IMR-90 (cell line): ENCODE measurements at regions not wholly inside any gene's neighbourhood (a gene's known extent, or its start where the extent isn't known, plus 50 kb on each side); places are given as distances from the start of the nearest gene placed in this dataset.

ENCODE experiments used
- ATAC-seq: fragments of 200-7000 bp; cut with Tn5 transposase; 2 replicates; pipeline ENCODE4 v1.9.1; 2020; ENCODE audit warnings: low read depth, mild to moderate bottlenecking, moderate library complexity
- BruUV-seq: library from RNA; stranded (reverse); fragments of 400-500 nt; replicated peaks from 2 replicates; lab custom pipeline; 2021; lab: Mats Ljungman, UMichigan
- CTCF ChIA-PET: fragments of 300-600 bp; formaldehyde crosslinking; extraction: SDS; loops from one replicate; lab custom pipeline; 2021; ENCODE audit warnings: antibody characterized with exemption; lab: Yijun Ruan, JAX
- POLR2A ChIA-PET: fragments of 300-600 bp; sonication (Branson Sonifier 250); formaldehyde crosslinking; loops from one replicate; lab custom pipeline; 2022; ENCODE audit warnings: antibody characterized with exemption; ENCODE audit not compliant: unreplicated experiment; lab: Charles Lee
- DNase-seq: peaks from one replicate; pipeline ENCODE4 v3.0.0; 2013
- H2AFZ ChIP-seq: replicated peaks from 2 replicates; pipeline ENCODE3; 2013; ENCODE audit warnings: low read length, mild to moderate bottlenecking; ENCODE audit not compliant: poor library complexity
- H2AK5ac ChIP-seq: 2 replicates; pipeline ENCODE4 v1.6.1; 2013; ENCODE audit warnings: low read depth, low read length, inconsistent platforms
- H2AK9ac ChIP-seq: replicated peaks from 2 replicates; pipeline ENCODE3; 2013; ENCODE audit warnings: mild to moderate bottlenecking, low read depth, low read length, moderate library complexity; ENCODE audit not compliant: poor library complexity
- H2BK120ac ChIP-seq: 2 replicates; pipeline ENCODE4 v1.6.1; 2013; ENCODE audit warnings: low read depth, low read length, inconsistent platforms
- H2BK15ac ChIP-seq: 3 replicates; pipeline ENCODE4 v1.6.1; 2013; ENCODE audit warnings: low read depth, low read length, inconsistent platforms
- H2BK20ac ChIP-seq: 2 replicates; pipeline ENCODE4 v1.6.1; 2013; ENCODE audit warnings: low read depth, mild to moderate bottlenecking, inconsistent platforms, low read length, moderate library complexity
- H2BK5ac ChIP-seq: 2 replicates; pipeline ENCODE4 v1.6.1; 2013; ENCODE audit warnings: mild to moderate bottlenecking, low read depth, low read length, inconsistent platforms; ENCODE audit not compliant: poor library complexity, severe bottlenecking
- H3K14ac ChIP-seq: replicated peaks from 2 replicates; pipeline ENCODE4 v1.6.1; 2013; ENCODE audit warnings: low read depth, low read length, inconsistent platforms
- H3K18ac ChIP-seq: 2 replicates; pipeline ENCODE4 v1.6.1; 2013; ENCODE audit warnings: low read depth, low read length, control low read depth
- H3K23ac ChIP-seq: 2 replicates; pipeline ENCODE4 v1.6.1; 2013; ENCODE audit warnings: low read depth, low read length, inconsistent platforms
- H3K27ac ChIP-seq: 2 replicates; pipeline ENCODE4 v1.5.1; 2013; ENCODE audit warnings: mild to moderate bottlenecking, control low read depth, low read length; ENCODE audit not compliant: insufficient read depth
- H3K27me3 ChIP-seq: 2 replicates; pipeline ENCODE4 v1.6.1; 2013; ENCODE audit warnings: low read length; ENCODE audit not compliant: control insufficient read depth, insufficient read depth
- H3K36me3 ChIP-seq: 2 replicates; pipeline ENCODE4 v1.6.1; 2013; ENCODE audit warnings: low read length, mixed read lengths; ENCODE audit not compliant: control insufficient read depth, insufficient read depth
- H3K4ac ChIP-seq: 2 replicates; pipeline ENCODE4 v1.6.1; 2013; ENCODE audit warnings: low read depth, low read length, inconsistent platforms
- H3K4me1 ChIP-seq: 2 replicates; pipeline ENCODE4 v1.6.1; 2013; ENCODE audit warnings: low read length, mixed read lengths; ENCODE audit not compliant: control insufficient read depth, insufficient read depth
- H3K4me2 ChIP-seq: 2 replicates; pipeline ENCODE4 v1.6.1; 2013; ENCODE audit warnings: low read depth, mild to moderate bottlenecking, control low read depth, low read length, moderate library complexity
- H3K4me3 ChIP-seq: 2 replicates; pipeline ENCODE4 v1.5.1; 2013; ENCODE audit warnings: low read depth, mild to moderate bottlenecking, control low read depth, low read length, moderate library complexity; ENCODE audit not compliant: insufficient read depth
- H3K56ac ChIP-seq: 2 replicates; pipeline ENCODE4 v1.6.1; 2013; ENCODE audit warnings: low read length, inconsistent platforms; ENCODE audit not compliant: insufficient read depth; ENCODE audit errors: extremely low read depth
- H3K79me1 ChIP-seq, 2 experiments: 2 replicates each; pipeline ENCODE4 v1.6.1; 2013; ENCODE audit warnings: low read length in 2 of 2, inconsistent platforms in 1 of 2, low read depth in 1 of 2
- H3K9ac ChIP-seq: 2 replicates; pipeline ENCODE4 v1.6.1; 2013; ENCODE audit warnings: low read depth, low read length, control low read depth
- H3K9me1 ChIP-seq: 2 replicates; pipeline ENCODE4 v1.6.1; 2013; ENCODE audit warnings: low read length, inconsistent platforms; ENCODE audit not compliant: insufficient read depth
- H3K9me3 ChIP-seq: 2 replicates; pipeline ENCODE4 v1.6.1; 2013; ENCODE audit warnings: low read length; ENCODE audit not compliant: control insufficient read depth, insufficient read depth
- H4K20me1 ChIP-seq: 2 replicates; pipeline ENCODE4 v1.6.1; 2013; ENCODE audit warnings: low read length, inconsistent platforms; ENCODE audit not compliant: insufficient read depth
- H4K5ac ChIP-seq: 2 replicates; pipeline ENCODE4 v1.6.1; 2013; ENCODE audit warnings: mild to moderate bottlenecking, low read depth, low read length, control low read depth
- H4K8ac ChIP-seq, 2 experiments: 2 replicates each; pipeline ENCODE4 v1.6.1; 2013; ENCODE audit warnings: low read depth in 2 of 2, low read length in 2 of 2, control low read depth in 1 of 2, inconsistent platforms in 1 of 2
- H4K91ac ChIP-seq: 2 replicates; pipeline ENCODE4 v1.6.1; 2013; ENCODE audit warnings: low read depth, low read length, inconsistent platforms; ENCODE audit not compliant: insufficient read depth
- RCOR1 ChIP-seq: IDR thresholded peaks from 2 replicates; pipeline ENCODE4 v1.6.1; 2012; ENCODE audit warnings: mild to moderate bottlenecking, low read length, improper control_type of control experiment; ENCODE audit not compliant: insufficient replicate concordance
- WGBS, 2 experiments: methylation state at CpG; one replicate each; pipeline versions ENCODE4 v1.1.5 to v1.1.7; 2013; ENCODE audit warnings: missing lambda C conversion rate in 2 of 2; ENCODE audit not compliant: insufficient read length in 1 of 2; ENCODE audit errors: extremely low coverage in 2 of 2; 5-methylcytosine and 5-hydroxymethylcytosine counted together
- dilution Hi-C: fragments of 300-500 bp; cut with HindIII; formaldehyde crosslinking; loops from one replicate; pipeline ENCODE4 v1.14.3; 2018; ENCODE audit warnings: low sequenced_read_pairs; ENCODE audit not compliant: unreplicated experiment
- in situ Hi-C: fragments of 300-500 bp; cut with MboI; formaldehyde crosslinking; loops from 3 replicates; pipeline ENCODE4 v1.14.3; 2019; ENCODE audit warnings: low sequenced_read_pairs, inconsistent platforms, mixed read lengths
- intact Hi-C: fragments of 100-400 bp; cut with micrococcal nuclease; formaldehyde crosslinking; loops from 2 replicates; pipeline ENCODE4 v1.10.0; 2022

- no peak for TF ChIP-seq RCOR1
- Histone ChIP-seq H3K4me3 (no peak overlapping the region), H4K91ac (no peak overlapping the region), H2BK120ac (no peak overlapping the region), H4K8ac (no peak overlapping the region), H2AFZ (no peak overlapping the region), H4K5ac (no peak overlapping the region), H3K4me2 (no peak overlapping the region), H3K4ac (no peak overlapping the region), H2BK20ac (no peak overlapping the region), H3K79me1 (no peaks in the 10 kb centered on the region), H3K4me1 (no peaks in the 10 kb centered on the region), H3K36me3 (no peaks in the 10 kb centered on the region), H2AK9ac (no peak overlapping the region), H2BK5ac (no peak overlapping the region), H4K20me1 (no peaks in the 10 kb centered on the region), H3K14ac (no peak overlapping the region), H2BK15ac (no peak overlapping the region), H3K56ac (no peak overlapping the region), H3K23ac (no peak overlapping the region), H3K9ac (no peak overlapping the region), H3K18ac (no peak overlapping the region), H3K9me1 (no peaks in the 10 kb centered on the region), H3K9me3 (peaks cover 8% of the 10 kb centered on the region), H3K27me3 (no peaks in the 10 kb centered on the region), H3K27ac (no peak overlapping the region), H2AK5ac (no peak overlapping the region)
- no peak for ATAC-seq
- ChIA-PET POLR2A (no interaction called here), CTCF (no interaction called here)
- in situ Hi-C loops: no loop called here
- dilution Hi-C loops: no loop called here
- no peak for DNase-seq
- BruUV-seq: no TSS peak
- no CpG with 5 or more reads among the region's 2 CpGs for WGBS, 2 experiments
- intact Hi-C loops: no loop called here
These were observed 130.6 kb downstream of the RPRM start for GRCh38 chr2:153347818-153348495.
